H1 (cell line): ENCODE measurements at regions not wholly inside any gene's neighbourhood (a gene's known extent, or its start where the extent isn't known, plus 50 kb on each side); places are given as distances from the start of the nearest gene placed in this dataset.
A peak's percentile ranks its signal among the peaks of the same experiment; 100 is the strongest.

Experiments
- CTCF ChIA-PET: fragments of 300-600 bp; sonication (Branson Sonifier 250); formaldehyde crosslinking; loops from one replicate; lab custom pipeline; 2021; ENCODE audit not compliant: partially characterized antibody; lab: Charles Lee
- POLR2A ChIA-PET: fragments of 300-600 bp; sonication (Branson Sonifier 250); formaldehyde crosslinking; loops from one replicate; lab custom pipeline; 2021; ENCODE audit warnings: inconsistent platforms; ENCODE audit not compliant: partially characterized antibody; lab: Charles Lee
- DNase-seq, 2 experiments: peaks; one replicate each; pipeline versions ENCODE4 v3.0.0 to v3.0.0-alpha.2; 2010 to 2022; ENCODE audit warnings: low spot score in 2 of 2, low read depth in 1 of 2, mixed read lengths in 1 of 2
- FAIRE-seq: peaks from 2 replicates; lab custom pipeline; 2011; peaks lifted over from hg19 to GRCh38; lab: Jason Lieb, UNC
- H2AFZ ChIP-seq: 2 replicates; pipeline ENCODE4 v1.8.1; 2012; ENCODE audit warnings: low read length, inconsistent platforms
- H2AK5ac ChIP-seq: 2 replicates; pipeline ENCODE4 v1.6.1; 2013; ENCODE audit warnings: low read depth, low read length
- H2BK120ac ChIP-seq: replicated peaks from 2 replicates; pipeline ENCODE3; 2013; ENCODE audit warnings: low read depth, low read length, inconsistent platforms
- H2BK12ac ChIP-seq: 2 replicates; pipeline ENCODE4 v1.6.1; 2013; ENCODE audit warnings: low read depth, low read length
- H2BK15ac ChIP-seq: 2 replicates; pipeline ENCODE4 v1.6.1; 2013; ENCODE audit warnings: low read length
- H2BK20ac ChIP-seq: 2 replicates; pipeline ENCODE4 v1.6.1; 2013; ENCODE audit warnings: low read length
- H2BK5ac ChIP-seq: 2 replicates; pipeline ENCODE4 v1.6.1; 2013; ENCODE audit warnings: low read depth, low read length
- H3K14ac ChIP-seq: 2 replicates; pipeline ENCODE4 v1.6.1; 2013; ENCODE audit warnings: inconsistent platforms; ENCODE audit not compliant: insufficient read length
- H3K18ac ChIP-seq: 2 replicates; pipeline ENCODE4 v1.6.1; 2013; ENCODE audit warnings: low read length; ENCODE audit errors: extremely low read depth
- H3K23ac ChIP-seq: 2 replicates; pipeline ENCODE4 v1.6.1; 2013; ENCODE audit warnings: inconsistent platforms; ENCODE audit not compliant: insufficient read length
- H3K23me2 ChIP-seq: 2 replicates; pipeline ENCODE4 v1.6.1; 2013; ENCODE audit warnings: low read depth, low read length
- H3K27ac ChIP-seq: 2 replicates; pipeline ENCODE4 v1.6.1; 2011; ENCODE audit warnings: low read depth, low read length, inconsistent platforms
- H3K27me3 ChIP-seq, 4 experiments: replicated peaks in 1 of 4; 1 replicate in 1 of 4; 2 replicates in 3 of 4; pipeline versions ENCODE4 v1.6.1 to v1.8.1; 2011 to 2013; ENCODE audit warnings: low read length in 3 of 4, mild to moderate bottlenecking in 3 of 4, inconsistent platforms in 2 of 4, mixed read lengths in 2 of 4, moderate library complexity in 1 of 4; ENCODE audit not compliant: control insufficient read depth in 3 of 4, insufficient read depth in 3 of 4; ENCODE audit errors: extremely low read depth in 1 of 4
- H3K36me3 ChIP-seq, 4 experiments: 2 replicates each; pipeline versions ENCODE4 v1.6.1 to v1.8.1; 2011 to 2013; ENCODE audit warnings: mild to moderate bottlenecking in 4 of 4, low read length in 3 of 4, moderate library complexity in 2 of 4, control low read depth in 1 of 4, inconsistent platforms in 1 of 4; ENCODE audit not compliant: insufficient read depth in 4 of 4, control insufficient read depth in 2 of 4
- H3K4ac ChIP-seq: replicated peaks from 2 replicates; pipeline ENCODE3; 2013; ENCODE audit warnings: low read length, low read depth, mixed read lengths, inconsistent platforms; ENCODE audit not compliant: insufficient read length
- H3K4me1 ChIP-seq, 4 experiments: replicated peaks in 1 of 4; 1 replicate in 1 of 4; 2 replicates in 3 of 4; pipeline versions ENCODE4 v1.6.1 to v1.8.1; 2011 to 2013; ENCODE audit warnings: low read length in 3 of 4, inconsistent platforms in 2 of 4, mixed read lengths in 1 of 4; ENCODE audit not compliant: insufficient read depth in 4 of 4, control insufficient read depth in 3 of 4
- H3K4me2 ChIP-seq, 2 experiments: 2 replicates each; pipeline versions ENCODE4 v1.6.1 to v1.8.1; 2011 to 2013; ENCODE audit warnings: low read depth in 2 of 2, low read length in 2 of 2, control low read depth in 1 of 2, inconsistent platforms in 1 of 2, mild to moderate bottlenecking in 1 of 2; ENCODE audit not compliant: insufficient read depth in 1 of 2
- H3K4me3 ChIP-seq, 4 experiments: fragments of 200-600, 300-600 bp in 1 of 4; sonication (generic), shearing (Covaris generic), sonication (Bioruptor Twin) in 1 of 4; 2 replicates each; pipeline versions ENCODE4 v1.5.1 to v1.8.1; 2011 to 2016; ENCODE audit warnings: low read length in 4 of 4, low read depth in 3 of 4, control low read depth in 2 of 4, inconsistent platforms in 2 of 4, mild to moderate bottlenecking in 2 of 4, mixed read lengths in 1 of 4, moderate library complexity in 1 of 4; ENCODE audit not compliant: insufficient read depth in 2 of 4; ENCODE audit errors: extremely low read depth in 1 of 4
- H3K56ac ChIP-seq: replicated peaks from 2 replicates; pipeline ENCODE3; 2013; ENCODE audit warnings: low read depth, mild to moderate bottlenecking, mixed read lengths, low read length, inconsistent platforms; ENCODE audit not compliant: insufficient read length
- H3K79me1 ChIP-seq: 2 replicates; pipeline ENCODE4 v1.6.1; 2013; ENCODE audit warnings: low read depth, low read length, control low read depth
- H3K79me2 ChIP-seq, 2 experiments: 2 replicates each; pipeline versions ENCODE4 v1.6.1 to v1.8.1; 2012 to 2013; ENCODE audit warnings: low read length in 2 of 2, mild to moderate bottlenecking in 2 of 2, inconsistent platforms in 1 of 2; ENCODE audit not compliant: insufficient read depth in 2 of 2, control insufficient read depth in 1 of 2
- H3K9ac ChIP-seq, 4 experiments: replicated peaks in 1 of 4; 1 replicate in 1 of 4; 2 replicates in 3 of 4; pipeline versions ENCODE4 v1.6.1 to v1.8.1; 2011 to 2013; ENCODE audit warnings: low read depth in 3 of 4, low read length in 3 of 4, control low read depth in 2 of 4, mild to moderate bottlenecking in 2 of 4, moderate library complexity in 2 of 4, inconsistent platforms in 1 of 4; ENCODE audit errors: extremely low read depth in 1 of 4
- H3K9me3 ChIP-seq, 2 experiments: 2 replicates each; pipeline versions ENCODE4 v1.6.1 to v1.8.1; 2012 to 2013; ENCODE audit warnings: mild to moderate bottlenecking in 2 of 2, moderate library complexity in 2 of 2, control low read depth in 1 of 2, inconsistent platforms in 1 of 2, low read depth in 1 of 2, low read length in 1 of 2, mixed read lengths in 1 of 2; ENCODE audit not compliant: insufficient read depth in 2 of 2
- H4K20me1 ChIP-seq, 2 experiments: replicated peaks in 1 of 2; 2 replicates each; pipeline versions ENCODE3 to v1.8.1; 2011 to 2013; ENCODE audit warnings: inconsistent platforms in 2 of 2, low read length in 2 of 2, mild to moderate bottlenecking in 1 of 2; ENCODE audit not compliant: insufficient read depth in 2 of 2, control insufficient read depth in 1 of 2
- H4K5ac ChIP-seq: 2 replicates; pipeline ENCODE4 v1.6.1; 2013; ENCODE audit warnings: low read length, low read depth, mixed read lengths, inconsistent platforms; ENCODE audit not compliant: insufficient read length
- H4K8ac ChIP-seq: 2 replicates; pipeline ENCODE4 v1.8.0; 2013; ENCODE audit warnings: mild to moderate bottlenecking, moderate library complexity, low read length, inconsistent platforms; ENCODE audit not compliant: insufficient read depth; ENCODE audit errors: extremely low read depth
- H4K91ac ChIP-seq: replicated peaks from 2 replicates; pipeline ENCODE3; 2013; ENCODE audit warnings: low read length, mixed read lengths, inconsistent platforms; ENCODE audit not compliant: insufficient read length
- ATF3 ChIP-seq: IDR thresholded peaks from 2 replicates; pipeline ENCODE4 v1.6.1; 2011; ENCODE audit warnings: low read depth, mild to moderate bottlenecking, low read length; ENCODE audit not compliant: insufficient read depth
- BACH1 ChIP-seq: IDR thresholded peaks from 2 replicates; pipeline ENCODE4 v1.6.1; 2012; ENCODE audit warnings: low read length, improper control_type of control experiment
- BRCA1 ChIP-seq: IDR thresholded peaks from 2 replicates; pipeline ENCODE4 v1.6.1; 2012; ENCODE audit warnings: low read depth, low read length, improper control_type of control experiment
- CTCF ChIP-seq, 3 experiments: IDR thresholded peaks; 1 replicate in 2 of 3; 2 replicates in 1 of 3; pipeline versions ENCODE4 v1.5.1 to v1.6.1; 2011; ENCODE audit warnings: low read length in 3 of 3, mild to moderate bottlenecking in 3 of 3, inconsistent platforms in 2 of 3, low read depth in 1 of 3, moderate library complexity in 1 of 3; ENCODE audit not compliant: insufficient read depth in 1 of 3; ENCODE audit errors: control extremely low read depth in 1 of 3
- FOSL1 ChIP-seq: IDR thresholded peaks from 2 replicates; pipeline ENCODE4 v1.6.1; 2011; ENCODE audit warnings: mild to moderate bottlenecking, low read depth, low read length, moderate library complexity; ENCODE audit not compliant: insufficient read depth
- HDAC2 ChIP-seq, 2 experiments: fragments of 300-600 bp in 1 of 2; sonication (generic) in 1 of 2; IDR thresholded peaks; 2 replicates each; pipeline ENCODE4 v1.6.1; 2011 to 2012; ENCODE audit warnings: low read depth in 2 of 2, low read length in 2 of 2, mild to moderate bottlenecking in 2 of 2, moderate library complexity in 2 of 2, borderline replicate concordance in 1 of 2, inconsistent platforms in 1 of 2
- MAX ChIP-seq: IDR thresholded peaks from 2 replicates; pipeline ENCODE4 v1.6.1; 2012; ENCODE audit warnings: inconsistent platforms
- RXRA ChIP-seq: IDR thresholded peaks from 2 replicates; pipeline ENCODE4 v1.6.1; 2011; ENCODE audit warnings: low read depth, mild to moderate bottlenecking, low read length, moderate library complexity; ENCODE audit not compliant: insufficient read depth
- TAF7 ChIP-seq: optimal IDR thresholded peaks from 2 replicates; pipeline ENCODE3; 2011; ENCODE audit warnings: low read depth, mild to moderate bottlenecking, inconsistent platforms, low read length, moderate library complexity, borderline replicate concordance
- WGBS, 2 experiments: shearing (Covaris generic) in 1 of 2; methylation state at CpG; one replicate each; pipeline versions ENCODE4 v1.1.6 to v1.1.7; 2013 to 2015; ENCODE audit warnings: low lambda C conversion rate in 2 of 2, mixed read lengths in 2 of 2, inconsistent platforms in 1 of 2, low coverage in 1 of 2, missing lambda C conversion rate in 1 of 2; ENCODE audit not compliant: insufficient replicate concordance in 2 of 2, insufficient coverage in 1 of 2, insufficient read length in 1 of 2; ENCODE audit errors: extremely low coverage in 1 of 2, missing lambda C conversion rate in 1 of 2; 5-methylcytosine and 5-hydroxymethylcytosine counted together

GRCh38 chr11:121721961-121722360 lies 269.2 kb upstream of the SORL1-AS1 start:
- POLR2A ChIA-PET = interaction anchor here (1.1 to 1.4 kb wide), 4 partner anchors 13 to 207 kb away, joined by 3 to 7 read pairs (median 4); no protein-coding TSS in a partner anchor
- H3K9ac ChIP-seq = no peak overlapping the region; a peak in 2 of 7 replicates

More at GRCh38 chr11:121721961-121722360, 269.2 kb upstream of the SORL1-AS1 start:
- H2BK120ac ChIP-seq = no peak overlapping the region
- WGBS, 2 experiments = 71% methylated on average over 7 of the region's 7 CpGs; no CpG with 5 or more reads in 1 of the 2 experiments
- peaks cover 0 to 10% (median 5%) of the 10 kb centered on the region in 4 experiments; a peak in 4 of 7 replicates for H3K27me3 ChIP-seq
- FAIRE-seq (no peak), DNase-seq (no peak)
- peak overlapping the region; percentile 18 for H4K5ac ChIP-seq
- peak overlapping the region; percentile 18; the same call in 1 of the 2 replicates for H2AFZ ChIP-seq
- H3K36me3 ChIP-seq = no peaks in the 10 kb centered on the region
- H3K23ac ChIP-seq = no peak overlapping the region
- H2BK12ac ChIP-seq = peak overlapping the region; percentile 96
- no peaks in the 10 kb centered on the region for H4K20me1 ChIP-seq
- no peak overlapping the region for H3K14ac ChIP-seq
- H3K79me2 ChIP-seq = no peaks in the 10 kb centered on the region
- no peaks in the 10 kb centered on the region for H3K9me3 ChIP-seq
- H3K79me1 ChIP-seq = no peaks in the 10 kb centered on the region
- H3K4me3 ChIP-seq = peak overlapping the region in 2 of 4 experiments; percentile 39 to 58; a peak in 4 of 8 replicates
- CTCF ChIA-PET = interaction anchor here (0.7 to 2.0 kb wide), 6 partner anchors 66 to 146 kb away, joined by 3 to 5 read pairs (median 4); no protein-coding TSS in a partner anchor
- H3K56ac ChIP-seq = no peak overlapping the region
- peak overlapping the region; percentile 95 for H4K91ac ChIP-seq
- H3K4me1 ChIP-seq = peaks cover 0 to 6% (median 2%) of the 10 kb centered on the region in 4 experiments; a peak in 4 of 7 replicates
- no peak overlapping the region; the same call in 1 of the 2 replicates for H4K8ac ChIP-seq
- H3K23me2 ChIP-seq = peaks cover 9% of the 10 kb centered on the region; the same call in 1 of the 2 replicates
- no peak overlapping the region for H2BK15ac ChIP-seq
- H3K4ac ChIP-seq = no peak overlapping the region
- no peak overlapping the region for H2AK5ac ChIP-seq
- peak overlapping the region; percentile 78; the same call in 1 of the 2 replicates for H3K18ac ChIP-seq
- peak overlapping the region; percentile 96; the same call in 1 of the 2 replicates for H2BK20ac ChIP-seq
- TF ChIP-seq CTCF (IDR thresholded peaks at IDR 0.05; ENCODE audit: control extremely low read depth in 1 of 3, insufficient read depth in 1 of 3, low read depth in 1 of 3, low read length in 3 of 3) (no peak), RXRA (no peak), TAF7 (no peak), MAX (no peak), FOSL1 (no peak), ATF3 (no peak), HDAC2 (IDR thresholded peaks at IDR 0.05; ENCODE audit: borderline replicate concordance in 1 of 2, low read depth in 2 of 2, low read length in 2 of 2) (no peak), BACH1 (no peak), BRCA1 (no peak)
- H2BK5ac ChIP-seq = 0 out of 2 replicates have a peak overlapping the region, but pooled peaks have one; percentile 84
- H3K27ac ChIP-seq = no peak overlapping the region
- peak overlapping the region; percentile 78 to 87 for H3K4me2 ChIP-seq
